ENCODE measurements at regions not wholly inside any gene's neighbourhood (a gene's known extent, or its start where the extent isn't known, plus 50 kb on each side); places are given as distances from the start of the nearest gene placed in this dataset.

GRCh38 chr1:29655145-29655544 lies 418.8 kb downstream of the PTPRU start (continued):
- TF ChIP-seq RBBP5 (conservative IDR thresholded peaks at IDR 0.05) (no peak), SMAD5 (IDR thresholded peaks at IDR 0.05; ENCODE audit: low read depth) (no peak), YY1 (IDR thresholded peaks at IDR 0.05; ENCODE audit: low read depth, low read length) (no peak)

GRCh38 chr1:29653886-29654450 lies 417.6 kb downstream of the PTPRU start:
- WGBS (ENCODE audit: insufficient coverage, insufficient replicate concordance, low lambda C conversion rate, missing lambda C conversion rate), result 0% methylated on average over 3 of the region's 3 CpGs
- no peaks in the 10 kb centered on the region for H4K20me1 ChIP-seq (ENCODE audit: control insufficient read depth, insufficient read depth)
- POLR2A ChIA-PET, result no interaction called here
- in situ Hi-C loops (cut with MboI), result no loop called here
- H2AFZ ChIP-seq (ENCODE audit: control insufficient read depth, low read depth, low read length), result no peak overlapping the region
- no peaks in the 10 kb centered on the region for H3K79me2 ChIP-seq (ENCODE audit: control insufficient read depth, insufficient read depth, low read length)
- DNase-seq (ENCODE audit: low read depth, low spot score), result no peak
- no TSS peak for BruUV-seq (replicated peaks)
- H3K36me3 ChIP-seq (ENCODE audit: control insufficient read depth in 2 of 2, insufficient read depth in 2 of 2, low read length in 1 of 2), result no peaks in the 10 kb centered on the region
- no peak overlapping the region for H3K27ac ChIP-seq (ENCODE audit: control insufficient read depth, insufficient read depth)
- no peak overlapping the region for H3K9ac ChIP-seq (ENCODE audit: control insufficient read depth, insufficient read depth, low read length)
- no peak overlapping the region for H3K4me3 ChIP-seq
- SMC1A ChIA-PET (ENCODE audit: uncharacterized antibody, unreplicated experiment), result no interaction called here
- FAIRE-seq, result no peak
- H3K9me3 ChIP-seq (replicated peaks; ENCODE audit: control insufficient read depth, insufficient read depth, low read length), result no peaks in the 10 kb centered on the region
- no peak overlapping the region for H3K4me2 ChIP-seq (ENCODE audit: control insufficient read depth, insufficient read depth)
- H3K27me3 ChIP-seq (replicated peaks in 1 of 2; ENCODE audit: control insufficient read depth in 2 of 2, insufficient read depth in 2 of 2, low read length in 1 of 2), result no peaks in the 10 kb centered on the region
- intact Hi-C loops (cut with micrococcal nuclease; ENCODE audit: unreplicated experiment), result no loop called here
- RAD21 ChIA-PET (ENCODE audit: unreplicated experiment), result no interaction called here
- CTCF ChIA-PET, result no interaction called here
- no peaks in the 10 kb centered on the region for H3K4me1 ChIP-seq (ENCODE audit: control insufficient read depth, insufficient read depth, low read length)
- ATAC-seq, result no peak
- no peak for TF ChIP-seq ZBED1 (IDR thresholded peaks at IDR 0.05; ENCODE audit: borderline replicate concordance)
- TF ChIP-seq FOXK2 (IDR thresholded peaks at IDR 0.05), result no peak
- no peak for TF ChIP-seq TARDBP (IDR thresholded peaks at IDR 0.05; ENCODE audit: borderline replicate concordance)
- TF ChIP-seq JUND (IDR thresholded peaks at IDR 0.05; ENCODE audit: low read depth, low read length), result no peak
- TF ChIP-seq BCL3 (IDR thresholded peaks at IDR 0.05; ENCODE audit: borderline replicate concordance, insufficient read depth, low read depth, low read length, poor library complexity, severe bottlenecking), result no peak
- TF ChIP-seq MLLT1 (IDR thresholded peaks at IDR 0.05), result no peak
- no peak for TF ChIP-seq BMI1 (IDR thresholded peaks at IDR 0.05; ENCODE audit: borderline replicate concordance)
- TF ChIP-seq WRNIP1 (IDR thresholded peaks at IDR 0.05; ENCODE audit: borderline replicate concordance, low read depth, low read length), result no peak
- TF ChIP-seq STAT3 (IDR thresholded peaks at IDR 0.05; ENCODE audit: low read depth, low read length), result no peak
- no peak for TF ChIP-seq IKZF2 (IDR thresholded peaks at IDR 0.05)
- TF ChIP-seq POLR2AphosphoS5 (IDR thresholded peaks at IDR 0.05; ENCODE audit: low read length), result no peak
- TF ChIP-seq DPF2 (IDR thresholded peaks at IDR 0.05), result no peak
- no peak for TF ChIP-seq IRF3 (IDR thresholded peaks at IDR 0.05)
